ENCODE measurements at regions not wholly inside any gene's neighbourhood (a gene's known extent, or its start where the extent isn't known, plus 50 kb on each side); places are given as distances from the start of the nearest gene placed in this dataset.
"Not testable (repeated sequence)": the region's sequence is repeated elsewhere in the genome, so short reads cannot be mapped to it uniquely, and the experiment has no call there.

GRCh38 chr17:22373911-22374310 is 681.6 kb downstream of the KCNJ18 start:
- Histone ChIP-seq H3K4me3 (no peak overlapping the region), H3K9me3 (replicated peaks in 1 of 11) (peaks cover 18 to 36% (median 23%) of the 10 kb centered on the region in 11 experiments; a peak in 21 of 22 replicates), H3K36me3 (no peaks in the 10 kb centered on the region), H3K27ac (no peak overlapping the region), H4K20me1 (no peaks in the 10 kb centered on the region), H3K27me3 (no peaks in the 10 kb centered on the region), H3K9ac (no peak overlapping the region), H3K4me1 (no peaks in the 10 kb centered on the region), H3K4me2 (no peak overlapping the region)
- TF ChIP-seq Cebpa-rat (IDR thresholded peaks at IDR 0.05): no peak

- no peak overlapping the region for H3K27ac ChIP-seq
- no peaks in the 10 kb centered on the region for H4K20me1 ChIP-seq
- no peak overlapping the region for H3K9ac ChIP-seq
- no peaks in the 10 kb centered on the region for H3K36me3 ChIP-seq
- H3K9me3 ChIP-seq (replicated peaks in 1 of 11): peaks cover 18 to 36% (median 23%) of the 10 kb centered on the region in 11 experiments; a peak in 21 of 22 replicates
- TF ChIP-seq Cebpa-rat (IDR thresholded peaks at IDR 0.05): no peak
- no peak overlapping the region for H3K4me2 ChIP-seq
- no peak overlapping the region for H3K4me3 ChIP-seq
- no peaks in the 10 kb centered on the region for H3K4me1 ChIP-seq
- no peaks in the 10 kb centered on the region for H3K27me3 ChIP-seq
Measured at GRCh38 chr17:22374741-22375140, 682.4 kb downstream of the KCNJ18 start.

GRCh38 chr17:22376747-22377146 is 684.4 kb downstream of the KCNJ18 start:
- not testable (repeated sequence) for H3K4me2 ChIP-seq, H3K27me3 ChIP-seq, H3K4me3 ChIP-seq, H3K4me1 ChIP-seq, H3K9ac ChIP-seq, H3K27ac ChIP-seq, H3K36me3 ChIP-seq, H4K20me1 ChIP-seq
- peaks cover under 1 to 16% (median 9%) of the 10 kb centered on the region in 11 experiments; a peak in 14 of 22 replicates for H3K9me3 ChIP-seq (replicated peaks in 1 of 11)

- H3K27me3 ChIP-seq, H3K4me3 ChIP-seq, H3K36me3 ChIP-seq, H3K9ac ChIP-seq, H3K4me1 ChIP-seq, H4K20me1 ChIP-seq, H3K27ac ChIP-seq, H3K4me2 ChIP-seq: not testable (repeated sequence)
- peaks cover 1 to 16% (median 10%) of the 10 kb centered on the region in 11 experiments; a peak in 20 of 22 replicates for H3K9me3 ChIP-seq (replicated peaks in 1 of 11)
Measured at GRCh38 chr17:22378748-22379147, 686.4 kb downstream of the KCNJ18 start.

- H3K4me3 ChIP-seq; H3K9me3 ChIP-seq (replicated peaks in 1 of 11); H3K27me3 ChIP-seq; H3K36me3 ChIP-seq; H3K27ac ChIP-seq; H3K9ac ChIP-seq; H3K4me2 ChIP-seq; H4K20me1 ChIP-seq; H3K4me1 ChIP-seq: not testable (repeated sequence)
Measured at GRCh38 chr17:22381589-22381988, 689.3 kb downstream of the KCNJ18 start.

- H3K9me3 ChIP-seq (replicated peaks in 1 of 11); H3K27me3 ChIP-seq; H3K27ac ChIP-seq; H4K20me1 ChIP-seq; H3K9ac ChIP-seq; H3K36me3 ChIP-seq; H3K4me2 ChIP-seq; H3K4me3 ChIP-seq; H3K4me1 ChIP-seq: not testable (repeated sequence)
Measured at GRCh38 chr17:22383772-22384460, 691.6 kb downstream of the KCNJ18 start.

- H3K9ac ChIP-seq; H3K27me3 ChIP-seq; H3K4me2 ChIP-seq; H3K27ac ChIP-seq; H3K4me1 ChIP-seq; H3K9me3 ChIP-seq (replicated peaks in 1 of 11); H3K36me3 ChIP-seq; H4K20me1 ChIP-seq; H3K4me3 ChIP-seq: not testable (repeated sequence)
Measured at GRCh38 chr17:22384461-22384800, 692.1 kb downstream of the KCNJ18 start.

- not testable (repeated sequence) for H4K20me1 ChIP-seq; H3K36me3 ChIP-seq; H3K9me3 ChIP-seq (replicated peaks in 1 of 11); H3K27ac ChIP-seq; H3K27me3 ChIP-seq; H3K4me2 ChIP-seq; H3K9ac ChIP-seq; H3K4me3 ChIP-seq; H3K4me1 ChIP-seq
Measured at GRCh38 chr17:22398446-22398845, 706.1 kb downstream of the KCNJ18 start.

- not testable (repeated sequence) for H3K4me2 ChIP-seq
Measured at GRCh38 chr17:22399037-22399436, 706.7 kb downstream of the KCNJ18 start.

GRCh38 chr17:22405080-22405479 is 712.8 kb downstream of the KCNJ18 start:
- not testable (repeated sequence) for H4K20me1 ChIP-seq, H3K4me1 ChIP-seq, H3K4me2 ChIP-seq, H3K27ac ChIP-seq, H3K4me3 ChIP-seq, H3K36me3 ChIP-seq, H3K9ac ChIP-seq, H3K27me3 ChIP-seq
- H3K9me3 ChIP-seq (replicated peaks in 1 of 11): peaks cover 17 to 19% (median 18%) of the 10 kb centered on the region in 11 experiments

More at GRCh38 chr17:22399037-22399436, 706.7 kb downstream of the KCNJ18 start:
- H3K27ac ChIP-seq; H3K9me3 ChIP-seq (replicated peaks in 1 of 11); H3K9ac ChIP-seq; H3K36me3 ChIP-seq; H4K20me1 ChIP-seq; H3K27me3 ChIP-seq; H3K4me3 ChIP-seq; H3K4me1 ChIP-seq: not testable (repeated sequence)

Data from BLaER1 treated with 17β-estradiol and CSF1 and Interleukin-3, amounts not matched to agents 10 nM and 100 nM (cell line).